ENCODE measurements at regions not wholly inside any gene's neighbourhood (a gene's known extent, or its start where the extent isn't known, plus 50 kb on each side); places are given as distances from the start of the nearest gene placed in this dataset.

DNA sequence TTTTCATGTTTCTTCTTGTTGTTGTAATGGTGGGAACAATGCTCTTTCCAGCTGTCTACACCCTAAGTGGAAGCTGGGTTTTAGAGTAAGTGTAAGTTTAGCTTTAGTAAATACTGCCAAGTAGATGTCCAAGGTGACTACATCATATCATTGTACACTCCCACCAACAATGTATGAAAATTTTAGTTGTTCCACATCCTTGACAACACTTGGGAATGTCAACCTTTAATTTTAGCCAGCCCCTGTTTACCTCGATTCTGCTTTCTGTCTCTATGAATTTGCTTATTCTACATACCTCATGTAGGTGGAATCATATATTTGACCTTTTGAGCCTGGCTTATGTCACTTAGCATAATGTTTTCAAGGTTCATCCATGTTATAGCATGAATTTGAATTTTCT, 93.0 kb downstream of the MTPAP start:
- peaks cover 13% of the 10 kb centered on the region for H3K27me3 Mint-ChIP-seq
- H3K27ac Mint-ChIP-seq, result no peak overlapping the region
- no peaks in the 10 kb centered on the region for H3K4me1 Mint-ChIP-seq
- DNase-seq, result no peak
- no peak overlapping the region for H3K4me3 Mint-ChIP-seq
- no peaks in the 10 kb centered on the region for H3K9me3 ChIP-seq (ENCODE audit: control insufficient read depth, low read length, poor library complexity, severe bottlenecking)
- no peak for ATAC-seq
- no peaks in the 10 kb centered on the region for H3K36me3 Mint-ChIP-seq (ENCODE audit: low read depth)

DNA sequence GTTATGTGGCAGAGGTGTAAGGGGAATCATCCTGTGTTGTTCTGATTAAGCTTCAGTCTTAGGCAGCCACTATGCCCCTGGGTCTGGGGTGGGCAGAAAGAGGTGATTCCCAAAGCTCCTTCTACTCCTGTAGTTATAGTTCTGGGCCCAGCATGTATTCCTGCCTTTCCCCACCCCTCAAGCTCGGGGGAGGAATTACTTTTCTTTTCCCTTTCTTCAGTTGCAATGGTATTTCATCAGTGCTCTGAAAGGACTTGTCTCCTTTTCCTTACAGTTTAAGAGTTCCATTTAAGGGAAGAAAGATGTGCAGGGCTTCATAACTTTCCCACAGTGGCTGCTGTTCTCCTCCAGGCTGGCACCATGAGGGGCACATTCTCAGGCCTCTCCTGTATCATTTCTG, 94.2 kb downstream of the MTPAP start:
- no peaks in the 10 kb centered on the region for H3K4me1 Mint-ChIP-seq

DNA sequence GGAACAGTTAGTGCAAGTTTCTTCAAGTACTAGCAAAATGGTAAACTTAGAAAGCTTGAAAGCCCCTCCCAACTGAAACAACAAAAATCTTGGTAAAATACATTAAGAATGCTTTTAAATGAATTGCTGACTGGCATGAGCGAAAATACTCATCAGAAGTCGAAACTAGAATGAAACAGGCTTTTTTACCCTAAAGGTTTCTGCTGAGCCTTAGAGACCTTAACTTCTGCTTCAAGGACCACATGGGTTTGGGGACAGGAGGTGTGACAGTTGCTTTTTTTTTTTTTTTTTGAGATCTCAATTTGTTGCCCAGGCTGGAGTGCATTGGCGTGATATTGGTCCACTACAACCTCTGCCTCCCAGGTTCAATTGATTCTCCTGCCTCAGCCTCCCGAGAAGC, 100.3 kb downstream of the MTPAP start:
- H3K27me3 Mint-ChIP-seq, result no peaks in the 10 kb centered on the region
- H3K4me1 Mint-ChIP-seq, result no peaks in the 10 kb centered on the region
- no peaks in the 10 kb centered on the region for H3K9me3 ChIP-seq (ENCODE audit: control insufficient read depth, low read length, poor library complexity, severe bottlenecking)
- no peak overlapping the region for H3K27ac Mint-ChIP-seq
- H3K4me3 Mint-ChIP-seq, result no peak overlapping the region
- DNase-seq (no peak), ATAC-seq (no peak)
- H3K36me3 Mint-ChIP-seq (ENCODE audit: low read depth), result no peaks in the 10 kb centered on the region

More for the DNA sequence above, 94.2 kb downstream of the MTPAP start:
- no peak for DNase-seq
- H3K9me3 ChIP-seq (ENCODE audit: control insufficient read depth, low read length, poor library complexity, severe bottlenecking), result no peaks in the 10 kb centered on the region
- no peak overlapping the region for H3K27ac Mint-ChIP-seq
- no peaks in the 10 kb centered on the region for H3K36me3 Mint-ChIP-seq (ENCODE audit: low read depth)
- no peak for ATAC-seq
- peaks cover 13% of the 10 kb centered on the region for H3K27me3 Mint-ChIP-seq
- H3K4me3 Mint-ChIP-seq, result no peak overlapping the region

DNA sequence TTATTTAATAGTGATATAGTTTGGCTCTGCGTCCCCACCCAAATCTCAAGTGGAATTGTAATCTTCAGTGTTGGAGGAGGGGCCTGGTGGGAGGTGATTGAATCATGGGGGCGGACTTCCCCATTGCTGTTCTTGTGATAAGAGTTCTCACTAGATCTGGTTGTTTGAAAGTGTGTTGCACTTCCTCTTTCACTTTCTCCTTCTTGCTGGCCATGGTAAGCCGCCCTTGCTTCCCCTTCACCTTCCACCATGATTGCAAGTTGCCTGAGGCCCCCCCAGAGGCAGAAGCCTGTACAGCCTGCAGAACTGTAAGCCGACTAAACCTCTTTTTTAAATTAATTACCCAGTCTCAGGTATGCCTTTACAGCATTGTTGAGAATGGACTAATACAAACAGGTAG, 101.4 kb downstream of the MTPAP start:
- H3K36me3 Mint-ChIP-seq (ENCODE audit: low read depth), result no peaks in the 10 kb centered on the region
- H3K4me3 Mint-ChIP-seq, result no peak overlapping the region
- no peaks in the 10 kb centered on the region for H3K4me1 Mint-ChIP-seq
- DNase-seq (no peak), ATAC-seq (no peak)
- H3K27ac Mint-ChIP-seq, result no peak overlapping the region
- no peaks in the 10 kb centered on the region for H3K9me3 ChIP-seq (ENCODE audit: control insufficient read depth, low read length, poor library complexity, severe bottlenecking)
- no peaks in the 10 kb centered on the region for H3K27me3 Mint-ChIP-seq

DNA sequence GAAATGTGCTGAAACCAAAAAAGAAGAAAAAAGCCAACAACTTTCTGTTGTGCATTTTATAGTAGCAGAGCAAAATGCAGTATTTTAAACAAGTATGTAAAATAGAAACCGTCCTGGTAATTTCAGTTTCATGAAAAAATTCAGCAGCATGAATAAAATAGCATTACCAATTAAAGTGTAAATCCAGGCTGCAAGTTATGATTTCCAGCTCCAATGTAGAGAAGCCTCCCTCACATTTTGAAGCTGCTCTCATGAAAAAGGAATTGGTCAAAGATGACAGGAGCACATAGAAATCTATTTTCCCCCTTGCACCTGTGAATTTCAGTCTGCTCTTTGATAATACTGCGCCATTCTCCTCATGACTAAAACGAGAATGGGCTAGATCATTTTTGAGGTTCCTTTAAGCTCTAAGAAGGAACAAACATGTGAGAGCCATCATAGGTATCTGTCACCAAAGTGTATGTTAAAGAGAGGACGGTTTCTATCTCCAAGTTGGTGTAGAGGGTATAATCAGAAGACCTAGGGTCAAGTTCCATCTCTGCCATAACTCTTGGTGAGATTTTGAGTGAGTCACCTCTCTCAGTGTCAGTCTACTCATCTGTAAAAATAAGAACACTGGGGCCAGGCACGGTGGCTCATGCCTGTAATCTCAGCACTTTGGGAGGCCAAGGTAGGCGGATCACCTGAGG, 107.5 kb downstream of the MTPAP start:
- Mint-ChIP-seq H3K27ac (no peak overlapping the region), H3K36me3 (ENCODE audit: low read depth) (no peaks in the 10 kb centered on the region), H3K4me3 (no peak overlapping the region), H3K4me1 (no peaks in the 10 kb centered on the region), H3K27me3 (peaks cover 17% of the 10 kb centered on the region)
- H3K9me3 ChIP-seq (ENCODE audit: control insufficient read depth, low read length, poor library complexity, severe bottlenecking), result no peaks in the 10 kb centered on the region
- no peak for ATAC-seq
- DNase-seq, result no peak

DNA sequence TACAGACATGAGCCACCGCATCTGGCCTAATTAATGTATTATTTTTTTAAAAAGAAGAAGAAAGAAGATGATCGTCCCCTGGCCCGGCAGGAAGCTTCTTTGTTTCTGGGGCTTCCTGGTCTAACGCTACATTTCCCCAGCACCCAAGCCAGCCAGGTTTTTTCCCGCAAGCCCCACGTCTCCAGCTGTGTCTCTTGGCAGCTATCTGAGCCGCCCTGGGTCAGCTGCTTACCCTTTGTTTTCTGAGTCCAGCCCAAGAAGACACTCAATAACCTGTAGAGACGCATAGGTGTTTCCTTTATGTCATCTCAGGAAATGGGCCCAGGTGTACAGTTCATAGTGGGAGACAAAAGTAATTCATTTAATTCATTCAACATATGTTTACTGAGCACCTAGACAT, 110.2 kb downstream of the MTPAP start:
- no peak overlapping the region for H3K27ac Mint-ChIP-seq

DNA sequence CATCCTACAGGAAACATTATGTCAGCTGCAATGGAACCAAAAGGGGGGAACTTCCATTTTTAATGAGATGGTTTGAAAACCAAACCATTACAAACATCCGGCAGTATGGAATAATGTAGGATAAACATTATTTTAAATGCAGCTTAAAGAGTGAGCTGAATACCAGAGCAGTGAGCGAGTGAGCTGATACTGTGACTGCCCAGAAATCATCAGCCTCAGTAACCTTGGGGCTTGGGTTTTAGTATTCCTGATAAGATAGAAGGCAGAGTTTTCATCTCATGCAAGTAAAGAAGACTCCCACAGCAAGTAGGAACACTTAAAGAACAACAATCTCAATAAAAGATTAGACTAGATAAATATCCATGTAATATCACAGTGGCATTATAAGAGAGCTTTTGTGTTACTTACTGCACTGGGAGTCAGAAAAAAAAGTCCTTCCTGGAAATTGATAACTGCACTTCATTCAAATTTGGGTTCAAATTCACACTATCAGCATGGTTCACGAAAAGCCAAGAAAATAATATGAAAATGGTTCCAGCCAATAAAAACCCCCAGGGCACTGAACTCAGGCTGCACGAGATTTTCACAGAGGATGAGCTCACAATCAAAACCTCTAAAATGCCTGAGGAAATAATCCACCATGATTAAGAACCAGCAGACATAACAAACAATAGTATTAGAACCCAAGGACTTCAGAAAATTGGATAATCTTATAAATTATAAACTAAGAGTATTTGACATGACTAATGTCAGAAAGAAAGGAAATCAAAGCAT, 115.7 kb downstream of the MTPAP start:
- ATAC-seq (no peak), DNase-seq (no peak)
- Mint-ChIP-seq H3K4me3 (no peak overlapping the region), H3K27ac (no peak overlapping the region), H3K4me1 (peaks cover 6% of the 10 kb centered on the region), H3K27me3 (peaks cover 52% of the 10 kb centered on the region), H3K36me3 (ENCODE audit: low read depth) (no peaks in the 10 kb centered on the region)
- H3K9me3 ChIP-seq (ENCODE audit: control insufficient read depth, low read length, poor library complexity, severe bottlenecking), result no peaks in the 10 kb centered on the region

More for the DNA sequence above, 110.2 kb downstream of the MTPAP start:
- DNase-seq (no peak), ATAC-seq (no peak)
- Mint-ChIP-seq H3K4me3 (no peak overlapping the region), H3K36me3 (ENCODE audit: low read depth) (no peaks in the 10 kb centered on the region), H3K4me1 (no peaks in the 10 kb centered on the region), H3K27me3 (peaks cover 25% of the 10 kb centered on the region)
- no peaks in the 10 kb centered on the region for H3K9me3 ChIP-seq (ENCODE audit: control insufficient read depth, low read length, poor library complexity, severe bottlenecking)

DNA sequence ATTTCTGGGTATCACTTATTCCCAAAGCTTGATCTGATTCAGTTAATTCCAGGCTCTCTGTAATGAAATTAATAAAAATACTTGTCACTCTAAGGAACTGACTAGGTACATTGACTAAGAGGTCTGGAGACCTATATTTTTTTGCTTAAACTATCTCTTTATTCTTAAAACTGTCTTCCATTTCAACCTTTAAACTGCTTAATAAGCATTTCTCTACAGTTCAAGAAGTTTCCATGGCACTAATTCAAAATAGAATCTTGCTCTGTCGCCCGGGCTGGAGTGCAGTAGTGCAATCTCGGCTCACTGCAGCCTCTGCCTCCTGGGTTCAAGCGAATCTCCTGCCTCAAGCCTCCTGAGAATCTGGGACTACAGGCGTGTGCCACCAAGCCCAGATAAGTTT, 117.4 kb downstream of the MTPAP start:
- ATAC-seq (no peak), DNase-seq (no peak)
- H3K36me3 Mint-ChIP-seq (ENCODE audit: low read depth), result no peaks in the 10 kb centered on the region
- peaks cover 6% of the 10 kb centered on the region for H3K4me1 Mint-ChIP-seq
- no peaks in the 10 kb centered on the region for H3K9me3 ChIP-seq (ENCODE audit: control insufficient read depth, low read length, poor library complexity, severe bottlenecking)
- H3K4me3 Mint-ChIP-seq, result no peak overlapping the region
- no peak overlapping the region for H3K27ac Mint-ChIP-seq
- peaks cover 48% of the 10 kb centered on the region for H3K27me3 Mint-ChIP-seq

DNA sequence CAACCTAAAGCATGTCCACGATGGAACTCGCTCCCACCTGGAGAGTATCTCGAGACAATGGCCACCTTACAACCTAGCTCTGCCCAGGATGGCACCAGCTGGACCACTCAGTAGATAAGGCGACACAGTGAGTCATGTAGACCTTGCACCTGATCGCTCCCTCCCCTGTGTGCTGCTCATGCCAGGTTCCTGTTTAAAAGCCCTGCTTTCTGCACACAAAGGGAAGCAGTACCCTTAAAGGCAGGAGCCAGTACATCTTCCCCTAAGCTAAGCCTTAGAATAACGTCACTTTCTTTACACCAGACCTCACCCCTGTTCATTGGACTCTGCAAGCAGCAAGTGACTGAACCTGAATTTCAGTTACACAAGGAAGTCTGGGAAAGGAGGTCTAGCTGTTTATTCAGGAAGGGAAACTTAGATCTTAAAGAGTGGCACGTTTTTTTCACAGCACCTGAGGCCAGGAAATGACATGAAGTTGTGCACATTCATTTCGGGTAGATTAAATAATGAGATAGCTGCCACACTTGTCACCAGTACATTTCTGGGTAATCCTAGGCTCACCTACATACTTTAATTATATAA, 117.9 kb downstream of the MTPAP start:
- no peaks in the 10 kb centered on the region for H3K9me3 ChIP-seq (ENCODE audit: control insufficient read depth, low read length, poor library complexity, severe bottlenecking)
- DNase-seq, result no peak
- Mint-ChIP-seq H3K4me3 (no peak overlapping the region), H3K4me1 (peaks cover 6% of the 10 kb centered on the region), H3K27ac (no peak overlapping the region), H3K36me3 (ENCODE audit: low read depth) (no peaks in the 10 kb centered on the region), H3K27me3 (peaks cover 48% of the 10 kb centered on the region)
- ATAC-seq, result no peak

DNA sequence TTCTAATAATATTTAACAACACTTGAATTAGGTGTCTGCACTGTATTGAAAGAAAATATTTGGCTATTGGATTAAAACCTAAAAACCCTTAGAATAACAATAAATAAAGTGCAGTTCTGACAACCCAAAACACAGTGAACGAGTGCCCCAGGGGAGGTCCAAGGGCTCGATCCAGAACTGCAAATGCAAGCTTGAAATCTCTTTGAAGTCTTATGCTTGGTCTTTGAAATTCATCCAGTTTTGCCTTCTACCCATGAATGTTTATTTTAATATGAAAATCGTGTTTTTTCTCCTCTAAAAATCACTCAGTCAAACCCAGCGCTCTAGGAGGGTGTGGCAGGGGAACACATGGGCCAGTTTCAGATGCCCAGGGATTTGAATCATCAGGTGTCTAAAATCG, 119.5 kb downstream of the MTPAP start:
- ATAC-seq, result no peak

DNA sequence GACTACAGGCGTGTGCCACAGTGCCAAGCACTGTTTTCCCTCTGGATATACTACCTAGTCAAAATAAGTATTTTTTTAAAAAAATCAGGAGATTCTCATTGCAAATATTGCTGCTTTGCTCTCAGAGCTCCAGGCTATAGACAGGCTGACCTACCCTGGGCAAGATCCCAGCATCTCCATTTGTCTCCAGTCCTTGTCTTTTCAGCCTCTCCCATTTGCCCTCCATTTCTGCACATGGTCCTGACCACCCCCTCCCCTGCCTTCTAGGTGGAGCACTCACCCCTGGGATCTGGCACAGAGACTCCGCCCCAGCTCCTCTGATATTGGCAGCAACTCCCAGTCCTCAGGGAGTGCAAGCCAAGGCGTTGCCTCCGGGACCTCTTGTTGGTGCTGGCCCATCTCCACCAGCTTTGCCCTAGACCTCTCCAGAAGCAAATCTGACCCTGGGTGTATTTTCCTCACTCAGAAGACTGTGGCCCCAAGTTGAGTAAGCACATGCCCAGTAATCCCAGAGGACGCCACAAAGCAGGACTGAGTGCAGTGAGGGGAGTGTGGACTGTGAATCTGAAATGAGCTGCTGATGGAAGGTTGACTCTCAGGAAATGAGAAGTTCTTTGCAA, 120.6 kb downstream of the MTPAP start:
- ATAC-seq, result no peak
- Mint-ChIP-seq H3K36me3 (ENCODE audit: low read depth) (no peaks in the 10 kb centered on the region), H3K27me3 (peaks cover 45% of the 10 kb centered on the region), H3K4me1 (peaks cover 6% of the 10 kb centered on the region), H3K27ac (no peak overlapping the region), H3K4me3 (no peak overlapping the region)
- no peak for DNase-seq
- H3K9me3 ChIP-seq (ENCODE audit: control insufficient read depth, low read length, poor library complexity, severe bottlenecking), result no peaks in the 10 kb centered on the region

More for the DNA sequence above, 119.5 kb downstream of the MTPAP start:
- peaks cover 44% of the 10 kb centered on the region for H3K27me3 Mint-ChIP-seq
- no peak overlapping the region for H3K27ac Mint-ChIP-seq
- H3K4me3 Mint-ChIP-seq, result no peak overlapping the region
- no peak for DNase-seq
- peaks cover 6% of the 10 kb centered on the region for H3K4me1 Mint-ChIP-seq
- no peaks in the 10 kb centered on the region for H3K9me3 ChIP-seq (ENCODE audit: control insufficient read depth, low read length, poor library complexity, severe bottlenecking)
- H3K36me3 Mint-ChIP-seq (ENCODE audit: low read depth), result no peaks in the 10 kb centered on the region

DNA sequence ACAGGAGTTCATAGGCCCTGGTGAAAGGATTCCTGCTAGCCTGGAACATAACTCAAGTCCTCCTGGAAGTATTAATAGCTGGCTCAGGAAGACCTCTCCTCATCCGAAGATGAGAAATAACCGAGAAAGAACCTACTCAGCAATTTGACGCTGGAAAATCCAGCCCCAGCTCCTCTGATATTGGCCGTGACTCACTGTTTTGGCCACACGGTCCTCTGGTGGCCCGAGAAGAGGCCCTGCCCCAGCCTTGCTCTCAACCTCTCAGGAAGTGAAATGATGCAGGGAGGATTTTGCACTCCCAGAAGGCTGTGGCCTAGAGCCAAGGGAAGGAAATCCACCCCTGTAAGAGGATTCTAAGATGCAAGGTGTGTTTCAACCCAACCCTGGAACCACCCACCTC, 121.6 kb downstream of the MTPAP start:
- H3K4me1 Mint-ChIP-seq, result peaks cover 6% of the 10 kb centered on the region
- ATAC-seq (no peak), DNase-seq (no peak)
- H3K27ac Mint-ChIP-seq, result no peak overlapping the region
- H3K4me3 Mint-ChIP-seq, result no peak overlapping the region
- H3K27me3 Mint-ChIP-seq, result peaks cover 42% of the 10 kb centered on the region
- H3K9me3 ChIP-seq (ENCODE audit: control insufficient read depth, low read length, poor library complexity, severe bottlenecking), result no peaks in the 10 kb centered on the region
- no peaks in the 10 kb centered on the region for H3K36me3 Mint-ChIP-seq (ENCODE audit: low read depth)

DNA sequence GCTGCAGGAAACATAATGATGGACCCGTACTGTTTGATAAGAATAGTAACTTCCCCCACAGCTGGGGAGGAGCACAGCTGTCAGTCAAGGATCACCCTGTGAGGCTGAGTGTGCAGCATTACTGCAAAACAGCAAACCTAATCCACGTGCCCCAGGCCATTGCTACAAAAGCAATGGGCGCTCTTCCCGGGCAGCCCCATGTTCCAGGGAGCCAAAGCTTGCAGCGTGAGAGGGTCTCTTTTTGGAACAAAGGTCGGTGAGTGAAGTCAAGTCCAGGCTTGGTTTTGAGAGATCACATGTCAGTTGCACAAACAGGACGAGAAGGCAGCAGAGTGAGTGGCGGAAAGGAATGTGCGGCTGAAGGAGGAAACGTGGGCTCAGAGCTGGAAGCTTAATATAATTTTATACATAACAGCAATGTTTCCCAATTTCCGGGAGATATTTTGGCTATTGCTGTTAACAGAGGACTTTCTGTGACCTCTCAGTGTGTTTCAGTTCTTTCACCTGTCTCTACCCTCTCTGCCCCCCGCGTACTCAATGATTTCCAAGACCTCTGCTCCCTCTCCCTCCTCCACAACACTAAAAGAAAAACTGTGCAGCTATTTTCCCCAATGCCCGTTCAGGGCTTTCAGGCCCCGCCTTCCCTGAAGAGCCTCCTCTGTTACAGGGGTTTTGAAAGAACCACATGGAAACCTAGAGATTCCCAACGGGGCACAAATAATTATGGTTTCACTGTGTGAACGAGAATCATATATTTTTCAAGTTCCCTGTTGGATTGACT, 128.9 kb downstream of the MTPAP start:
- peaks cover 9% of the 10 kb centered on the region for H3K4me1 Mint-ChIP-seq
- H3K27ac Mint-ChIP-seq, result no peak overlapping the region
- DNase-seq, result no peak
- ATAC-seq, result no peak
- H3K27me3 Mint-ChIP-seq, result peaks cover 52% of the 10 kb centered on the region
- H3K36me3 Mint-ChIP-seq (ENCODE audit: low read depth), result no peaks in the 10 kb centered on the region
- H3K4me3 Mint-ChIP-seq, result peak overlapping the region; percentile 43
- no peaks in the 10 kb centered on the region for H3K9me3 ChIP-seq (ENCODE audit: control insufficient read depth, low read length, poor library complexity, severe bottlenecking)
